ENCODE measurements at regions not wholly inside any gene's neighbourhood (a gene's known extent, or its start where the extent isn't known, plus 50 kb on each side); places are given as distances from the start of the nearest gene placed in this dataset.

- TF ChIP-seq KLF6 (CRISPR knock-in tag; IDR thresholded peaks at IDR 0.05) (no peak), GMEB1 (CRISPR knock-in tag; IDR thresholded peaks at IDR 0.05; ENCODE audit: borderline replicate concordance) (no peak), MEIS2 (CRISPR knock-in tag; IDR thresholded peaks at IDR 0.05) (no peak), ZNF775 (CRISPR knock-in tag; IDR thresholded peaks at IDR 0.05; ENCODE audit: borderline replicate concordance) (no peak), SP140L (CRISPR knock-in tag; IDR thresholded peaks at IDR 0.05; ENCODE audit: borderline replicate concordance) (no peak), ZNF232 (CRISPR knock-in tag; IDR thresholded peaks at IDR 0.05; ENCODE audit: borderline replicate concordance) (no peak), FOXP4 (CRISPR knock-in tag; IDR thresholded peaks at IDR 0.05) (no peak), SKIL (CRISPR knock-in tag; IDR thresholded peaks at IDR 0.05; ENCODE audit: borderline replicate concordance) (no peak), ZNF329 (CRISPR knock-in tag; IDR thresholded peaks at IDR 0.05; ENCODE audit: low read depth) (no peak)
Measured at GRCh38 chr2:193072647-193073046, 877.9 kb upstream of the TMEFF2 start.
